Small intestine (tissue), 7 donors: ENCODE measurements at regions not wholly inside any gene's neighbourhood (a gene's known extent, or its start where the extent isn't known, plus 50 kb on each side); places are given as distances from the start of the nearest gene placed in this dataset.

Source experiments
- DNase-seq, 2 donors: peaks; one replicate each; pipeline versions ENCODE4 v3.0.0 to v3.0.0-alpha.2; 2013
- FAIRE-seq: peaks from 2 replicates; lab custom pipeline; 2012; peaks lifted over from hg19 to GRCh38; lab: Jason Lieb, UNC
- H3K27ac ChIP-seq, 3 donors: one replicate each; pipeline ENCODE4 v1.5.1; 2013; ENCODE audit warnings: low read length in 2 of 3, mild to moderate bottlenecking in 2 of 3, control low read depth in 1 of 3, inconsistent platforms in 1 of 3, low read depth in 1 of 3, moderate library complexity in 1 of 3
- H3K27me3 ChIP-seq, 3 donors: one replicate each; pipeline ENCODE4 v1.6.1; 2013; ENCODE audit warnings: low read length in 3 of 3, inconsistent platforms in 1 of 3; ENCODE audit not compliant: control insufficient read depth in 3 of 3, insufficient read depth in 3 of 3
- H3K36me3 ChIP-seq, 3 donors: one replicate each; pipeline ENCODE4 v1.6.1; 2013; ENCODE audit warnings: low read length in 3 of 3, inconsistent platforms in 1 of 3, low read depth in 1 of 3, mild to moderate bottlenecking in 1 of 3, moderate library complexity in 1 of 3; ENCODE audit not compliant: control insufficient read depth in 3 of 3, insufficient read depth in 2 of 3
- H3K4me1 ChIP-seq, 3 donors: one replicate each; pipeline ENCODE4 v1.6.1; 2013; ENCODE audit warnings: low read length in 2 of 3, inconsistent platforms in 1 of 3, low read depth in 1 of 3, mild to moderate bottlenecking in 1 of 3, moderate library complexity in 1 of 3; ENCODE audit not compliant: control insufficient read depth in 3 of 3, insufficient read depth in 2 of 3
- H3K4me3 ChIP-seq, 3 donors: one replicate each; pipeline ENCODE4 v1.5.1; 2013; ENCODE audit warnings: low read length in 3 of 3, control low read depth in 1 of 3, inconsistent platforms in 1 of 3, low read depth in 1 of 3, mild to moderate bottlenecking in 1 of 3, moderate library complexity in 1 of 3
- H3K9me3 ChIP-seq, 2 donors: one replicate each; pipeline ENCODE4 v1.6.1; 2013; ENCODE audit warnings: low read depth in 1 of 2, low read length in 1 of 2; ENCODE audit not compliant: control insufficient read depth in 2 of 2, insufficient read depth in 1 of 2
- WGBS, 3 donors: extraction: QIAGEN DNeasy Blood & Tissue Kit; methylation state at CpG; one replicate each; pipeline ENCODE4 v1.1.7; 2013; 5-methylcytosine and 5-hydroxymethylcytosine counted together
- donor health status: healthy with polysubstance abuse.
- donor health status: control.
- donor health status: control.
- donor health status: Bipolar disorder and iron deficiency.
- donor health status: healthy.

- WGBS, 3 donors = 79 to 93% (median 83%) methylated on average over 9 of the region's 9 CpGs
- H3K27ac ChIP-seq = no peak overlapping the region
- peaks cover 0 to 5% of the 10 kb centered on the region in 2 donors for H3K9me3 ChIP-seq
- H3K27me3 ChIP-seq = peaks cover 0 to 5% (median 0%) of the 10 kb centered on the region in 3 donors
- H3K4me3 ChIP-seq = no peak overlapping the region
- no peaks in the 10 kb centered on the region for H3K36me3 ChIP-seq
- no peak for FAIRE-seq
- no peak for DNase-seq
- peaks cover 0 to 3% (median 3%) of the 10 kb centered on the region in 3 donors for H3K4me1 ChIP-seq
Measured at GRCh38 chr1:55425310-55425930, 210.3 kb upstream of the USP24 start.

GRCh38 chr1:55423376-55423775 lies 208.2 kb upstream of the USP24 start:
- FAIRE-seq (no peak), DNase-seq (peak in 1 of 2 donors; percentile 21)
- 43 to 52% (median 51%) methylated on average over 1 of the region's 1 CpG for WGBS, 3 donors
- H3K27me3 ChIP-seq = peaks cover 0 to 5% (median 0%) of the 10 kb centered on the region in 3 donors
- peaks cover 0 to 3% (median 3%) of the 10 kb centered on the region in 3 donors for H3K4me1 ChIP-seq
- H3K4me3 ChIP-seq = no peak overlapping the region
- H3K9me3 ChIP-seq = peaks cover 0 to 5% of the 10 kb centered on the region in 2 donors
- H3K36me3 ChIP-seq = no peaks in the 10 kb centered on the region
- peak overlapping the region in 1 of 3 donors; percentile 65 for H3K27ac ChIP-seq

- no peaks in the 10 kb centered on the region for H3K36me3 ChIP-seq
- DNase-seq = peak in 1 of 2 donors; percentile 13
- FAIRE-seq = no peak
- no peak overlapping the region for H3K27ac ChIP-seq
- H3K27me3 ChIP-seq = peaks cover 0 to 3% (median 0%) of the 10 kb centered on the region in 3 donors
- WGBS, 3 donors = 31 to 55% (median 50%) methylated on average over 3 of the region's 3 CpGs
- H3K4me1 ChIP-seq = peaks cover 0 to 4% (median 1%) of the 10 kb centered on the region in 3 donors
- peaks cover 0 to 5% of the 10 kb centered on the region in 2 donors for H3K9me3 ChIP-seq
- no peak overlapping the region for H3K4me3 ChIP-seq
Measured at GRCh38 chr1:55420929-55421716, 206.0 kb upstream of the USP24 start.

GRCh38 chr1:55420026-55420425 lies 204.9 kb upstream of the USP24 start:
- Histone ChIP-seq H3K27ac (no peak overlapping the region), H3K4me3 (no peak overlapping the region), H3K36me3 (no peaks in the 10 kb centered on the region), H3K4me1 (peaks cover 0 to 4% (median 0%) of the 10 kb centered on the region in 3 donors), H3K27me3 (peaks cover 0 to 3% (median 0%) of the 10 kb centered on the region in 3 donors), H3K9me3 (peaks cover 0 to 5% of the 10 kb centered on the region in 2 donors)
- FAIRE-seq (no peak), DNase-seq (no peak)
- WGBS, 3 donors = 39 to 63% (median 42%) methylated on average over 2 of the region's 2 CpGs

- Histone ChIP-seq H3K27ac (no peak overlapping the region), H3K9me3 (peaks cover 0 to 5% of the 10 kb centered on the region in 2 donors), H3K4me3 (no peak overlapping the region), H3K4me1 (peaks cover 0 to 4% (median 0%) of the 10 kb centered on the region in 3 donors), H3K36me3 (no peaks in the 10 kb centered on the region), H3K27me3 (peaks cover 0 to 3% (median 0%) of the 10 kb centered on the region in 3 donors)
- FAIRE-seq (no peak), DNase-seq (no peak)
- 78 to 83% (median 80%) methylated on average over 10 of the region's 10 CpGs for WGBS, 3 donors
Measured at GRCh38 chr1:55418208-55419000, 203.2 kb upstream of the USP24 start.

GRCh38 chr1:55416164-55416842 lies 201.1 kb upstream of the USP24 start:
- no peaks in the 10 kb centered on the region for H3K9me3 ChIP-seq
- 81 to 94% (median 90%) methylated on average over 2 of the region's 2 CpGs for WGBS, 3 donors
- H3K4me3 ChIP-seq = no peak overlapping the region
- FAIRE-seq = no peak
- DNase-seq = peak in 1 of 2 donors; percentile 23
- H3K27me3 ChIP-seq = no peaks in the 10 kb centered on the region
- no peak overlapping the region for H3K27ac ChIP-seq
- H3K36me3 ChIP-seq = no peaks in the 10 kb centered on the region
- H3K4me1 ChIP-seq = peaks cover 0 to 4% (median 0%) of the 10 kb centered on the region in 3 donors

GRCh38 chr1:55413286-55413685 lies 198.1 kb upstream of the USP24 start:
- H3K27me3 ChIP-seq = peaks cover 0 to 2% (median 0%) of the 10 kb centered on the region in 3 donors
- H3K27ac ChIP-seq = no peak overlapping the region
- H3K9me3 ChIP-seq = no peaks in the 10 kb centered on the region
- H3K36me3 ChIP-seq = no peaks in the 10 kb centered on the region
- H3K4me1 ChIP-seq = peaks cover 0 to 4% (median 0%) of the 10 kb centered on the region in 3 donors
- no peak for FAIRE-seq
- DNase-seq = no peak
- H3K4me3 ChIP-seq = no peak overlapping the region
